CD4-positive, alpha-beta T cell treated with Interleukin-15 for 1 hour (primary cell): ENCODE measurements at regions not wholly inside any gene's neighbourhood (a gene's known extent, or its start where the extent isn't known, plus 50 kb on each side); places are given as distances from the start of the nearest gene placed in this dataset.

Experiments
- DNase-seq: peaks from one replicate; pipeline ENCODE4 v3.0.0-alpha.2; 2020

GRCh38 chr4:10334506-10335028 is 122.7 kb downstream of the ZNF518B start:
- no peak for DNase-seq

- no peak for DNase-seq
Measured at GRCh38 chr4:10333942-10334341, 123.3 kb downstream of the ZNF518B start.

- DNase-seq = no peak
Measured at GRCh38 chr4:10326075-10326474, 131.2 kb downstream of the ZNF518B start.

- no peak for DNase-seq
Measured at GRCh38 chr4:10321931-10322330, 135.3 kb downstream of the ZNF518B start.

GRCh38 chr4:10320130-10320529 is 137.1 kb downstream of the ZNF518B start:
- no peak for DNase-seq

- DNase-seq = no peak
Measured at GRCh38 chr4:10317345-10317744, 139.9 kb downstream of the ZNF518B start.

- DNase-seq = no peak
Measured at GRCh38 chr4:10316851-10317250, 140.4 kb downstream of the ZNF518B start.

GRCh38 chr4:10315638-10316037 is 141.6 kb downstream of the ZNF518B start:
- no peak for DNase-seq

- DNase-seq = no peak
Measured at GRCh38 chr4:10312568-10312967, 144.7 kb downstream of the ZNF518B start.

- DNase-seq = no peak
Measured at GRCh38 chr4:10311939-10312338, 145.3 kb downstream of the ZNF518B start.

- no peak for DNase-seq
Measured at GRCh38 chr4:10305816-10306215, 151.4 kb downstream of the ZNF518B start.

GRCh38 chr4:10303291-10303690 is 153.9 kb downstream of the ZNF518B start:
- DNase-seq = no peak

GRCh38 chr4:10302096-10302495 is 155.1 kb downstream of the ZNF518B start:
- DNase-seq = no peak

- no peak for DNase-seq
Measured at GRCh38 chr4:10299601-10300000, 157.6 kb downstream of the ZNF518B start.

GRCh38 chr4:10298681-10299080 is 158.5 kb downstream of the ZNF518B start:
- no peak for DNase-seq

GRCh38 chr4:10296730-10297129 is 160.5 kb downstream of the ZNF518B start:
- DNase-seq = no peak

GRCh38 chr4:10295301-10295700 is 161.9 kb downstream of the ZNF518B start:
- no peak for DNase-seq

GRCh38 chr4:10289538-10289906 is 167.7 kb downstream of the ZNF518B start:
- DNase-seq = no peak

- DNase-seq = no peak
Measured at GRCh38 chr4:10288830-10289537, 168.2 kb downstream of the ZNF518B start.

- DNase-seq = no peak
Measured at GRCh38 chr4:10285028-10285427, 168.4 kb upstream of the WDR1 start.

GRCh38 chr4:10283761-10284160 is 167.2 kb upstream of the WDR1 start:
- no peak for DNase-seq

- no peak for DNase-seq
Measured at GRCh38 chr4:10281996-10282395, 165.4 kb upstream of the WDR1 start.

GRCh38 chr4:10279261-10279660 is 162.7 kb upstream of the WDR1 start:
- no peak for DNase-seq

- DNase-seq = no peak
Measured at GRCh38 chr4:10278071-10278470, 161.5 kb upstream of the WDR1 start.

- DNase-seq = no peak
Measured at GRCh38 chr4:10276152-10276551, 159.6 kb upstream of the WDR1 start.
